H1 (cell line): ENCODE measurements at regions not wholly inside any gene's neighbourhood (a gene's known extent, or its start where the extent isn't known, plus 50 kb on each side); places are given as distances from the start of the nearest gene placed in this dataset.

Experiments used
- CTCF ChIA-PET: fragments of 300-600 bp; sonication (Branson Sonifier 250); formaldehyde crosslinking; loops from one replicate; lab custom pipeline; 2021; ENCODE audit not compliant: partially characterized antibody; lab: Charles Lee
- POLR2A ChIA-PET: fragments of 300-600 bp; sonication (Branson Sonifier 250); formaldehyde crosslinking; loops from one replicate; lab custom pipeline; 2021; ENCODE audit warnings: inconsistent platforms; ENCODE audit not compliant: partially characterized antibody; lab: Charles Lee
- DNase-seq, 2 experiments: peaks; one replicate each; pipeline versions ENCODE4 v3.0.0 to v3.0.0-alpha.2; 2010 to 2022; ENCODE audit warnings: low spot score in 2 of 2, low read depth in 1 of 2, mixed read lengths in 1 of 2
- FAIRE-seq: peaks from 2 replicates; lab custom pipeline; 2011; peaks lifted over from hg19 to GRCh38; lab: Jason Lieb, UNC
- H2AFZ ChIP-seq: 2 replicates; pipeline ENCODE4 v1.8.1; 2012; ENCODE audit warnings: low read length, inconsistent platforms
- H2AK5ac ChIP-seq: 2 replicates; pipeline ENCODE4 v1.6.1; 2013; ENCODE audit warnings: low read depth, low read length
- H2BK120ac ChIP-seq: replicated peaks from 2 replicates; pipeline ENCODE3; 2013; ENCODE audit warnings: low read depth, low read length, inconsistent platforms
- H2BK12ac ChIP-seq: 2 replicates; pipeline ENCODE4 v1.6.1; 2013; ENCODE audit warnings: low read depth, low read length
- H2BK15ac ChIP-seq: 2 replicates; pipeline ENCODE4 v1.6.1; 2013; ENCODE audit warnings: low read length
- H2BK20ac ChIP-seq: 2 replicates; pipeline ENCODE4 v1.6.1; 2013; ENCODE audit warnings: low read length
- H2BK5ac ChIP-seq: 2 replicates; pipeline ENCODE4 v1.6.1; 2013; ENCODE audit warnings: low read depth, low read length
- H3K14ac ChIP-seq: 2 replicates; pipeline ENCODE4 v1.6.1; 2013; ENCODE audit warnings: inconsistent platforms; ENCODE audit not compliant: insufficient read length
- H3K18ac ChIP-seq: 2 replicates; pipeline ENCODE4 v1.6.1; 2013; ENCODE audit warnings: low read length; ENCODE audit errors: extremely low read depth
- H3K23ac ChIP-seq: 2 replicates; pipeline ENCODE4 v1.6.1; 2013; ENCODE audit warnings: inconsistent platforms; ENCODE audit not compliant: insufficient read length
- H3K23me2 ChIP-seq: 2 replicates; pipeline ENCODE4 v1.6.1; 2013; ENCODE audit warnings: low read depth, low read length
- H3K27ac ChIP-seq: 2 replicates; pipeline ENCODE4 v1.6.1; 2011; ENCODE audit warnings: low read depth, low read length, inconsistent platforms
- H3K27me3 ChIP-seq, 4 experiments: replicated peaks in 1 of 4; 1 replicate in 1 of 4; 2 replicates in 3 of 4; pipeline versions ENCODE4 v1.6.1 to v1.8.1; 2011 to 2013; ENCODE audit warnings: low read length in 3 of 4, mild to moderate bottlenecking in 3 of 4, inconsistent platforms in 2 of 4, mixed read lengths in 2 of 4, moderate library complexity in 1 of 4; ENCODE audit not compliant: control insufficient read depth in 3 of 4, insufficient read depth in 3 of 4; ENCODE audit errors: extremely low read depth in 1 of 4
- H3K36me3 ChIP-seq, 4 experiments: 2 replicates each; pipeline versions ENCODE4 v1.6.1 to v1.8.1; 2011 to 2013; ENCODE audit warnings: mild to moderate bottlenecking in 4 of 4, low read length in 3 of 4, moderate library complexity in 2 of 4, control low read depth in 1 of 4, inconsistent platforms in 1 of 4; ENCODE audit not compliant: insufficient read depth in 4 of 4, control insufficient read depth in 2 of 4
- H3K4ac ChIP-seq: replicated peaks from 2 replicates; pipeline ENCODE3; 2013; ENCODE audit warnings: low read length, low read depth, mixed read lengths, inconsistent platforms; ENCODE audit not compliant: insufficient read length
- H3K4me1 ChIP-seq, 4 experiments: replicated peaks in 1 of 4; 1 replicate in 1 of 4; 2 replicates in 3 of 4; pipeline versions ENCODE4 v1.6.1 to v1.8.1; 2011 to 2013; ENCODE audit warnings: low read length in 3 of 4, inconsistent platforms in 2 of 4, mixed read lengths in 1 of 4; ENCODE audit not compliant: insufficient read depth in 4 of 4, control insufficient read depth in 3 of 4
- H3K4me2 ChIP-seq, 2 experiments: 2 replicates each; pipeline versions ENCODE4 v1.6.1 to v1.8.1; 2011 to 2013; ENCODE audit warnings: low read depth in 2 of 2, low read length in 2 of 2, control low read depth in 1 of 2, inconsistent platforms in 1 of 2, mild to moderate bottlenecking in 1 of 2; ENCODE audit not compliant: insufficient read depth in 1 of 2
- H3K4me3 ChIP-seq, 4 experiments: fragments of 200-600, 300-600 bp in 1 of 4; sonication (generic), shearing (Covaris generic), sonication (Bioruptor Twin) in 1 of 4; 2 replicates each; pipeline versions ENCODE4 v1.5.1 to v1.8.1; 2011 to 2016; ENCODE audit warnings: low read length in 4 of 4, low read depth in 3 of 4, control low read depth in 2 of 4, inconsistent platforms in 2 of 4, mild to moderate bottlenecking in 2 of 4, mixed read lengths in 1 of 4, moderate library complexity in 1 of 4; ENCODE audit not compliant: insufficient read depth in 2 of 4; ENCODE audit errors: extremely low read depth in 1 of 4
- H3K56ac ChIP-seq: replicated peaks from 2 replicates; pipeline ENCODE3; 2013; ENCODE audit warnings: low read depth, mild to moderate bottlenecking, mixed read lengths, low read length, inconsistent platforms; ENCODE audit not compliant: insufficient read length
- H3K79me1 ChIP-seq: 2 replicates; pipeline ENCODE4 v1.6.1; 2013; ENCODE audit warnings: low read depth, low read length, control low read depth
- H3K79me2 ChIP-seq, 2 experiments: 2 replicates each; pipeline versions ENCODE4 v1.6.1 to v1.8.1; 2012 to 2013; ENCODE audit warnings: low read length in 2 of 2, mild to moderate bottlenecking in 2 of 2, inconsistent platforms in 1 of 2; ENCODE audit not compliant: insufficient read depth in 2 of 2, control insufficient read depth in 1 of 2
- H3K9ac ChIP-seq, 4 experiments: replicated peaks in 1 of 4; 1 replicate in 1 of 4; 2 replicates in 3 of 4; pipeline versions ENCODE4 v1.6.1 to v1.8.1; 2011 to 2013; ENCODE audit warnings: low read depth in 3 of 4, low read length in 3 of 4, control low read depth in 2 of 4, mild to moderate bottlenecking in 2 of 4, moderate library complexity in 2 of 4, inconsistent platforms in 1 of 4; ENCODE audit errors: extremely low read depth in 1 of 4
- H3K9me3 ChIP-seq, 2 experiments: 2 replicates each; pipeline versions ENCODE4 v1.6.1 to v1.8.1; 2012 to 2013; ENCODE audit warnings: mild to moderate bottlenecking in 2 of 2, moderate library complexity in 2 of 2, control low read depth in 1 of 2, inconsistent platforms in 1 of 2, low read depth in 1 of 2, low read length in 1 of 2, mixed read lengths in 1 of 2; ENCODE audit not compliant: insufficient read depth in 2 of 2
- H4K20me1 ChIP-seq, 2 experiments: replicated peaks in 1 of 2; 2 replicates each; pipeline versions ENCODE3 to v1.8.1; 2011 to 2013; ENCODE audit warnings: inconsistent platforms in 2 of 2, low read length in 2 of 2, mild to moderate bottlenecking in 1 of 2; ENCODE audit not compliant: insufficient read depth in 2 of 2, control insufficient read depth in 1 of 2
- H4K5ac ChIP-seq: 2 replicates; pipeline ENCODE4 v1.6.1; 2013; ENCODE audit warnings: low read length, low read depth, mixed read lengths, inconsistent platforms; ENCODE audit not compliant: insufficient read length
- H4K8ac ChIP-seq: 2 replicates; pipeline ENCODE4 v1.8.0; 2013; ENCODE audit warnings: mild to moderate bottlenecking, moderate library complexity, low read length, inconsistent platforms; ENCODE audit not compliant: insufficient read depth; ENCODE audit errors: extremely low read depth
- H4K91ac ChIP-seq: replicated peaks from 2 replicates; pipeline ENCODE3; 2013; ENCODE audit warnings: low read length, mixed read lengths, inconsistent platforms; ENCODE audit not compliant: insufficient read length
- CREB1 ChIP-seq: IDR thresholded peaks from 2 replicates; pipeline ENCODE4 v1.6.1; 2012; ENCODE audit warnings: inconsistent platforms
- CTCF ChIP-seq, 3 experiments: IDR thresholded peaks; 1 replicate in 2 of 3; 2 replicates in 1 of 3; pipeline versions ENCODE4 v1.5.1 to v1.6.1; 2011; ENCODE audit warnings: low read length in 3 of 3, mild to moderate bottlenecking in 3 of 3, inconsistent platforms in 2 of 3, low read depth in 1 of 3, moderate library complexity in 1 of 3; ENCODE audit not compliant: insufficient read depth in 1 of 3; ENCODE audit errors: control extremely low read depth in 1 of 3
- KDM4A ChIP-seq: IDR thresholded peaks from one replicate; pipeline ENCODE4 v1.7.1; 2012; ENCODE audit warnings: low read depth, mild to moderate bottlenecking, moderate library complexity, low read length, inconsistent platforms; ENCODE audit not compliant: severe bottlenecking
- PHF8 ChIP-seq: fragments of 200-600 bp; sonication (generic); conservative IDR thresholded peaks from 2 replicates; pipeline ENCODE4 v1.7.1; 2012; ENCODE audit warnings: low read depth, mild to moderate bottlenecking, inconsistent platforms, low read length, moderate library complexity
- POLR2A ChIP-seq, 2 experiments: IDR thresholded peaks; 1 replicate in 1 of 2; 2 replicates in 1 of 2; pipeline ENCODE4 v1.6.1; 2011; ENCODE audit warnings: low read depth in 2 of 2, low read length in 2 of 2, mild to moderate bottlenecking in 2 of 2; ENCODE audit errors: control extremely low read depth in 1 of 2
- SIX5 ChIP-seq: IDR thresholded peaks from 2 replicates; pipeline ENCODE4 v1.6.1; 2011; ENCODE audit warnings: mild to moderate bottlenecking, low read depth, low read length
- SUZ12 ChIP-seq: fragments of 200-600 bp; sonication (generic); IDR thresholded peaks from 2 replicates; pipeline ENCODE4 v1.6.1; 2012; ENCODE audit warnings: mild to moderate bottlenecking, inconsistent platforms, low read length, moderate library complexity, mixed read lengths
- TAF7 ChIP-seq: optimal IDR thresholded peaks from 2 replicates; pipeline ENCODE3; 2011; ENCODE audit warnings: low read depth, mild to moderate bottlenecking, inconsistent platforms, low read length, moderate library complexity, borderline replicate concordance
- TCF12 ChIP-seq: IDR thresholded peaks from 2 replicates; pipeline ENCODE4 v1.6.1; 2011; ENCODE audit warnings: low read depth, mild to moderate bottlenecking, low read length
- ZNF274 ChIP-seq: IDR thresholded peaks from 2 replicates; pipeline ENCODE4 v1.7.0; 2012; ENCODE audit warnings: low read length, borderline replicate concordance; ENCODE audit errors: extremely low read depth
- whole genome bisulfite sequencing, 2 experiments: shearing (Covaris generic) in 1 of 2; methylation state at CpG; one replicate each; pipeline versions ENCODE4 v1.1.6 to v1.1.7; 2013 to 2015; ENCODE audit warnings: low lambda C conversion rate in 2 of 2, mixed read lengths in 2 of 2, inconsistent platforms in 1 of 2, low coverage in 1 of 2, missing lambda C conversion rate in 1 of 2; ENCODE audit not compliant: insufficient replicate concordance in 2 of 2, insufficient coverage in 1 of 2, insufficient read length in 1 of 2; ENCODE audit errors: extremely low coverage in 1 of 2, missing lambda C conversion rate in 1 of 2; 5-methylcytosine and 5-hydroxymethylcytosine counted together

GRCh38 chr9:117919538-117919937 lies 215.3 kb downstream of the TLR4 start:
- Histone ChIP-seq H2BK5ac (no peak overlapping the region), H3K4me2 (no peak overlapping the region), H2BK12ac (no peak overlapping the region), H3K27me3 (no peaks in the 10 kb centered on the region), H2BK20ac (no peak overlapping the region), H4K5ac (no peak overlapping the region), H3K4me3 (no peak overlapping the region), H2AFZ (no peak overlapping the region), H3K56ac (no peak overlapping the region), H4K20me1 (no peaks in the 10 kb centered on the region), H3K23me2 (no peaks in the 10 kb centered on the region), H4K8ac (no peak overlapping the region), H3K36me3 (no peaks in the 10 kb centered on the region), H4K91ac (no peak overlapping the region), H3K4me1 (no peaks in the 10 kb centered on the region), H3K18ac (no peak overlapping the region), H2AK5ac (no peak overlapping the region), H3K23ac (no peak overlapping the region), H3K27ac (no peak overlapping the region), H3K9ac (no peak overlapping the region), H3K9me3 (no peaks in the 10 kb centered on the region), H3K4ac (no peak overlapping the region), H3K14ac (no peak overlapping the region), H2BK15ac (no peak overlapping the region), H3K79me1 (no peaks in the 10 kb centered on the region), H2BK120ac (no peak overlapping the region), H3K79me2 (no peaks in the 10 kb centered on the region)
- 75% methylated on average over 3 of the region's 3 CpGs; no CpG with 5 or more reads in 1 of the 2 experiments for WGBS, 2 experiments
- DNase-seq (no peak), FAIRE-seq (no peak)
- ChIA-PET POLR2A (no interaction called here), CTCF (interaction anchor here (1.0 kb wide), 1 partner anchor 9 kb away, joined by 3 read pairs; no protein-coding TSS in a partner anchor)
- no peak for TF ChIP-seq SUZ12
- TF ChIP-seq TCF12 = no peak
- no peak for TF ChIP-seq TAF7
- no peak for TF ChIP-seq KDM4A
- TF ChIP-seq SIX5 = no peak
- no peak for TF ChIP-seq CREB1
- no peak for TF ChIP-seq ZNF274
- TF ChIP-seq POLR2A (IDR thresholded peaks at IDR 0.05; ENCODE audit: control extremely low read depth in 1 of 2, low read depth in 2 of 2, low read length in 2 of 2) = no peak
- no peak for TF ChIP-seq CTCF (IDR thresholded peaks at IDR 0.05; ENCODE audit: control extremely low read depth in 1 of 3, insufficient read depth in 1 of 3, low read depth in 1 of 3, low read length in 3 of 3)
- TF ChIP-seq PHF8 = no peak
